OCI-LY7 (cell line): ENCODE measurements at regions not wholly inside any gene's neighbourhood (a gene's known extent, or its start where the extent isn't known, plus 50 kb on each side); places are given as distances from the start of the nearest gene placed in this dataset.

ENCODE experiments used
- EZH2phosphoT487 ChIP-seq: fragments of 200-600 bp; sonication (generic); IDR thresholded peaks from 2 replicates; pipeline ENCODE4 v1.6.1; 2018; ENCODE audit warnings: low read depth, borderline replicate concordance, mild to moderate bottlenecking, mixed run types, antibody characterized with exemption, low read length, moderate library complexity, mixed read lengths
- TF ChIP-seq, protein P1 (sequence below): fragments of 200-600 bp; sonication (generic); conservative IDR thresholded peaks from 2 replicates; pipeline ENCODE4 v1.5.1; 2014; ENCODE audit warnings: mild to moderate bottlenecking, antibody characterized with exemption, low read length, moderate library complexity, mixed read lengths

DNA sequence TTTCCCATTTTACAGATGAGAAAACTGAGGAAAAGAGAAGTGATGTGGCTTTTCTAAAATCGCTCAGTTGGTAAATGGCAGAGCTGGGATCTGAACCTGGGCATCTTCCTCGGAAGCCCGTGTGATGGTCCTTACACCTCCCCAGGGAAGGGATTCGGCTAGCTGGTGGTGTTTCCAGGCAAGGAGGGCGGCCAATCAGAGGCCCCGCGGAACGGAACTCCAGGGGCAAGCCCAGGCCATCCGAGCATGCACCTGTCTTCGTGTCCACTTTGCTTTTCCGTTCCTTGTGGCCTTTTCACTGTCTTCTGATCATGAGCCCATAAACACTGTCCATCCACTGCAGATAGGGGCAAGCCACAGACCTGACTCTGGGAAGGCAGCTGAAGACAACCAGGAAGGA is 114.8 kb upstream of the TMEM132D start:
- TF ChIP-seq, protein P1, sequence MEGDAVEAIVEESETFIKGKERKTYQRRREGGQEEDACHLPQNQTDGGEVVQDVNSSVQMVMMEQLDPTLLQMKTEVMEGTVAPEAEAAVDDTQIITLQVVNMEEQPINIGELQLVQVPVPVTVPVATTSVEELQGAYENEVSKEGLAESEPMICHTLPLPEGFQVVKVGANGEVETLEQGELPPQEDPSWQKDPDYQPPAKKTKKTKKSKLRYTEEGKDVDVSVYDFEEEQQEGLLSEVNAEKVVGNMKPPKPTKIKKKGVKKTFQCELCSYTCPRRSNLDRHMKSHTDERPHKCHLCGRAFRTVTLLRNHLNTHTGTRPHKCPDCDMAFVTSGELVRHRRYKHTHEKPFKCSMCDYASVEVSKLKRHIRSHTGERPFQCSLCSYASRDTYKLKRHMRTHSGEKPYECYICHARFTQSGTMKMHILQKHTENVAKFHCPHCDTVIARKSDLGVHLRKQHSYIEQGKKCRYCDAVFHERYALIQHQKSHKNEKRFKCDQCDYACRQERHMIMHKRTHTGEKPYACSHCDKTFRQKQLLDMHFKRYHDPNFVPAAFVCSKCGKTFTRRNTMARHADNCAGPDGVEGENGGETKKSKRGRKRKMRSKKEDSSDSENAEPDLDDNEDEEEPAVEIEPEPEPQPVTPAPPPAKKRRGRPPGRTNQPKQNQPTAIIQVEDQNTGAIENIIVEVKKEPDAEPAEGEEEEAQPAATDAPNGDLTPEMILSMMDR: no peak
- no peak for TF ChIP-seq EZH2phosphoT487
